Sigmoid colon (tissue), 4 donors: ENCODE measurements at regions not wholly inside any gene's neighbourhood (a gene's known extent, or its start where the extent isn't known, plus 50 kb on each side); places are given as distances from the start of the nearest gene placed in this dataset.

Experiments used
- EP300 ChIP-seq, 4 donors: sonication (generic); formaldehyde crosslinking; IDR thresholded peaks; one replicate each; pipeline ENCODE4 v1.6.1; 2017; ENCODE audit warnings: antibody characterized with exemption in 4 of 4
- POLR2A ChIP-seq, 2 donors: fragments of 450-650 bp; IDR thresholded peaks; one replicate each; pipeline ENCODE4 v1.6.1; 2016; ENCODE audit warnings: antibody characterized with exemption in 2 of 2, mild to moderate bottlenecking in 2 of 2, moderate library complexity in 2 of 2
- TF ChIP-seq, protein P1 (sequence below), 4 experiments: fragments of 450-650 bp in 3 of 4; fragments of 200-600 bp in 1 of 4; IDR thresholded peaks; one replicate each; pipeline ENCODE4 v1.5.1; 2016 to 2019; ENCODE audit warnings: antibody characterized with exemption in 4 of 4, mild to moderate bottlenecking in 3 of 4, moderate library complexity in 2 of 4

DNA sequence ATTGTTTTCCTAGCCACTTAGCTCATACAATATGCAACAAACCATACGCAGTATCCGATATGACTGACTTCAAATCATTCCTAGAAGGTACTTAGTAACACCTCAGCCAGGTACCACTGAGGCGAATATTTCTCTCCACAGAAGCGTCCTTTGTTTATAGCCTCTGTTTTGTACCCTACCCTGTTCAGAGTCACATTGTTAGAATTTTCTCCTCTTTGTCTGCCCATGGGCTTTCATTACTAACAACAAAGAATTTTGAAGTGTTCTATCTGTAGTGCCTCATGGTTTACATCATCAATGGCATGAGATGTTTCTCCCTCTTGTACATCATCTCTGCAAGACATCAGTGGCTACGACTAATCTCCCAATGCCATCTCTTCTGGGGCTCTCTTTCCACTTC, 212.4 kb upstream of the GLI3 start:
- TF ChIP-seq, protein P1, sequence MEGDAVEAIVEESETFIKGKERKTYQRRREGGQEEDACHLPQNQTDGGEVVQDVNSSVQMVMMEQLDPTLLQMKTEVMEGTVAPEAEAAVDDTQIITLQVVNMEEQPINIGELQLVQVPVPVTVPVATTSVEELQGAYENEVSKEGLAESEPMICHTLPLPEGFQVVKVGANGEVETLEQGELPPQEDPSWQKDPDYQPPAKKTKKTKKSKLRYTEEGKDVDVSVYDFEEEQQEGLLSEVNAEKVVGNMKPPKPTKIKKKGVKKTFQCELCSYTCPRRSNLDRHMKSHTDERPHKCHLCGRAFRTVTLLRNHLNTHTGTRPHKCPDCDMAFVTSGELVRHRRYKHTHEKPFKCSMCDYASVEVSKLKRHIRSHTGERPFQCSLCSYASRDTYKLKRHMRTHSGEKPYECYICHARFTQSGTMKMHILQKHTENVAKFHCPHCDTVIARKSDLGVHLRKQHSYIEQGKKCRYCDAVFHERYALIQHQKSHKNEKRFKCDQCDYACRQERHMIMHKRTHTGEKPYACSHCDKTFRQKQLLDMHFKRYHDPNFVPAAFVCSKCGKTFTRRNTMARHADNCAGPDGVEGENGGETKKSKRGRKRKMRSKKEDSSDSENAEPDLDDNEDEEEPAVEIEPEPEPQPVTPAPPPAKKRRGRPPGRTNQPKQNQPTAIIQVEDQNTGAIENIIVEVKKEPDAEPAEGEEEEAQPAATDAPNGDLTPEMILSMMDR (IDR thresholded peaks at IDR 0.05), result no peak
- TF ChIP-seq POLR2A (IDR thresholded peaks at IDR 0.05) (no peak), EP300 (IDR thresholded peaks at IDR 0.05) (no peak)
